Adrenal gland (tissue), 5 donors: ENCODE measurements at regions not wholly inside any gene's neighbourhood (a gene's known extent, or its start where the extent isn't known, plus 50 kb on each side); places are given as distances from the start of the nearest gene placed in this dataset.

ENCODE experiments used
- POLR2A ChIP-seq, 2 donors: fragments of 450-650 bp; IDR thresholded peaks; one replicate each; pipeline ENCODE4 v1.6.1; 2017; ENCODE audit warnings: antibody characterized with exemption in 2 of 2, mild to moderate bottlenecking in 2 of 2, moderate library complexity in 1 of 2
- TF ChIP-seq, protein P1 (sequence below), 6 experiments: fragments of 450-650 bp in 4 of 6; fragments of 200-600 bp in 2 of 6; sonication (generic) in 1 of 6; IDR thresholded peaks; 1 replicate in 5 of 6; 2 replicates in 1 of 6; pipeline versions ENCODE4 v1.5.1 to v1.8.0; 2016 to 2021; ENCODE audit warnings: antibody characterized with exemption in 6 of 6, mild to moderate bottlenecking in 2 of 6, moderate library complexity in 1 of 6
- donor health status: DM: no; HTN: no; CAD: no.

DNA sequence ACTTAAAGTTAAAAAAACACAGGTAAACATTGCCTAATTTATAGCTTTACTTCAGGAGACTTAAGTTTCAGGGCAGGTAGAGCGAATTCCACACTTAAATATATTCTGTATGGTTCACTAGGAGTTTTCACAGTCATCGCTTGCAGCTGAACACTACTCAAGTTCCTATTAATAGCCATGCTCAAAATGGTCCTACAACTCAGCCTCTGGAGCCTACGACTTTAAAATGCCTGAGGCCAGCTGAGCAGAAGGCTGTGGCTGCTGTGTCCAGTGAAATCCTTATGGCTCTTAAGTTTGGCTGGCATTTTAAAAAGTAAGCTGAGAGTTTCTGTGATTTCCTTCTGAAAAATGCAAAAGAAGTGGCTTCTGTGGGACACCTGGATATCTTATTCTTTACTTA lies 105.4 kb upstream of the GLI3 start:
- TF ChIP-seq, protein P1, sequence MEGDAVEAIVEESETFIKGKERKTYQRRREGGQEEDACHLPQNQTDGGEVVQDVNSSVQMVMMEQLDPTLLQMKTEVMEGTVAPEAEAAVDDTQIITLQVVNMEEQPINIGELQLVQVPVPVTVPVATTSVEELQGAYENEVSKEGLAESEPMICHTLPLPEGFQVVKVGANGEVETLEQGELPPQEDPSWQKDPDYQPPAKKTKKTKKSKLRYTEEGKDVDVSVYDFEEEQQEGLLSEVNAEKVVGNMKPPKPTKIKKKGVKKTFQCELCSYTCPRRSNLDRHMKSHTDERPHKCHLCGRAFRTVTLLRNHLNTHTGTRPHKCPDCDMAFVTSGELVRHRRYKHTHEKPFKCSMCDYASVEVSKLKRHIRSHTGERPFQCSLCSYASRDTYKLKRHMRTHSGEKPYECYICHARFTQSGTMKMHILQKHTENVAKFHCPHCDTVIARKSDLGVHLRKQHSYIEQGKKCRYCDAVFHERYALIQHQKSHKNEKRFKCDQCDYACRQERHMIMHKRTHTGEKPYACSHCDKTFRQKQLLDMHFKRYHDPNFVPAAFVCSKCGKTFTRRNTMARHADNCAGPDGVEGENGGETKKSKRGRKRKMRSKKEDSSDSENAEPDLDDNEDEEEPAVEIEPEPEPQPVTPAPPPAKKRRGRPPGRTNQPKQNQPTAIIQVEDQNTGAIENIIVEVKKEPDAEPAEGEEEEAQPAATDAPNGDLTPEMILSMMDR (IDR thresholded peaks at IDR 0.05): no peak
- no peak for TF ChIP-seq POLR2A (IDR thresholded peaks at IDR 0.05)
